Fibroblast of lung (primary cell): ENCODE measurements at regions not wholly inside any gene's neighbourhood (a gene's known extent, or its start where the extent isn't known, plus 50 kb on each side); places are given as distances from the start of the nearest gene placed in this dataset.

Experiments
- DNase-seq, 2 donors: peaks; one replicate each; pipeline versions ENCODE4 v3.0.0 to v3.0.0-alpha.2; 2010; ENCODE audit warnings: low read depth in 2 of 2
- H2AFZ ChIP-seq: 2 replicates; pipeline ENCODE4 v1.5.1; 2012; ENCODE audit warnings: low read length, control low read depth, inconsistent platforms
- H3K27ac ChIP-seq: 2 replicates; pipeline ENCODE4 v1.5.1; 2011; ENCODE audit warnings: low read length, control low read depth; ENCODE audit not compliant: insufficient read depth
- H3K27me3 ChIP-seq: 2 replicates; pipeline ENCODE4 v1.5.1; 2011; ENCODE audit warnings: mild to moderate bottlenecking, low read length; ENCODE audit not compliant: control insufficient read depth, insufficient read depth
- H3K36me3 ChIP-seq: 2 replicates; pipeline ENCODE4 v1.5.1; 2011; ENCODE audit warnings: low read length; ENCODE audit not compliant: control insufficient read depth, insufficient read depth
- H3K4me1 ChIP-seq: 2 replicates; pipeline ENCODE4 v1.5.1; 2011; ENCODE audit warnings: low read length; ENCODE audit not compliant: control insufficient read depth, insufficient read depth; ENCODE audit errors: extremely low read depth
- H3K4me2 ChIP-seq: 2 replicates; pipeline ENCODE4 v1.5.1; 2011; ENCODE audit warnings: low read length, control low read depth; ENCODE audit not compliant: insufficient read depth; ENCODE audit errors: extremely low read depth
- H3K4me3 ChIP-seq, 4 experiments: fragments of 200-600 bp in 1 of 4; sonication (generic) in 1 of 4; replicated peaks in 1 of 4; 2 replicates each; pipeline ENCODE4 v1.5.1; 2011 to 2016; ENCODE audit warnings: low read length in 4 of 4, low read depth in 3 of 4, mild to moderate bottlenecking in 3 of 4, control low read depth in 2 of 4, inconsistent platforms in 1 of 4, mixed read lengths in 1 of 4; ENCODE audit not compliant: insufficient read depth in 1 of 4; ENCODE audit errors: control extremely low read depth in 1 of 4
- H3K79me2 ChIP-seq: 2 replicates; pipeline ENCODE4 v1.5.1; 2012; ENCODE audit warnings: mild to moderate bottlenecking, low read length, inconsistent platforms; ENCODE audit not compliant: control insufficient read depth, insufficient read depth
- H3K9ac ChIP-seq: 2 replicates; pipeline ENCODE4 v1.5.1; 2011; ENCODE audit warnings: mild to moderate bottlenecking, low read length, control low read depth; ENCODE audit not compliant: insufficient read depth
- H3K9me3 ChIP-seq: 2 replicates; pipeline ENCODE4 v1.5.1; 2012; ENCODE audit warnings: low read depth, low read length; ENCODE audit not compliant: control insufficient read depth, insufficient read depth
- H4K20me1 ChIP-seq: 2 replicates; pipeline ENCODE4 v1.5.1; 2011; ENCODE audit warnings: low read length; ENCODE audit not compliant: control insufficient read depth, insufficient read depth; ENCODE audit errors: extremely low read depth
- EZH2 ChIP-seq: IDR thresholded peaks from 2 replicates; pipeline ENCODE4 v1.5.1; 2012; ENCODE audit warnings: low read length, control low read depth, mild to moderate bottlenecking; ENCODE audit errors: missing control alignments
- TF ChIP-seq, protein P1 (sequence below), 2 donors: IDR thresholded peaks in 1 of 2; conservative IDR thresholded peaks in 1 of 2; 1 replicate in 1 of 2; 2 replicates in 1 of 2; pipeline ENCODE4 v1.5.1; 2011 to 2012; ENCODE audit warnings: low read length in 2 of 2, control low read depth in 1 of 2, inconsistent platforms in 1 of 2, low read depth in 1 of 2, mild to moderate bottlenecking in 1 of 2

DNA sequence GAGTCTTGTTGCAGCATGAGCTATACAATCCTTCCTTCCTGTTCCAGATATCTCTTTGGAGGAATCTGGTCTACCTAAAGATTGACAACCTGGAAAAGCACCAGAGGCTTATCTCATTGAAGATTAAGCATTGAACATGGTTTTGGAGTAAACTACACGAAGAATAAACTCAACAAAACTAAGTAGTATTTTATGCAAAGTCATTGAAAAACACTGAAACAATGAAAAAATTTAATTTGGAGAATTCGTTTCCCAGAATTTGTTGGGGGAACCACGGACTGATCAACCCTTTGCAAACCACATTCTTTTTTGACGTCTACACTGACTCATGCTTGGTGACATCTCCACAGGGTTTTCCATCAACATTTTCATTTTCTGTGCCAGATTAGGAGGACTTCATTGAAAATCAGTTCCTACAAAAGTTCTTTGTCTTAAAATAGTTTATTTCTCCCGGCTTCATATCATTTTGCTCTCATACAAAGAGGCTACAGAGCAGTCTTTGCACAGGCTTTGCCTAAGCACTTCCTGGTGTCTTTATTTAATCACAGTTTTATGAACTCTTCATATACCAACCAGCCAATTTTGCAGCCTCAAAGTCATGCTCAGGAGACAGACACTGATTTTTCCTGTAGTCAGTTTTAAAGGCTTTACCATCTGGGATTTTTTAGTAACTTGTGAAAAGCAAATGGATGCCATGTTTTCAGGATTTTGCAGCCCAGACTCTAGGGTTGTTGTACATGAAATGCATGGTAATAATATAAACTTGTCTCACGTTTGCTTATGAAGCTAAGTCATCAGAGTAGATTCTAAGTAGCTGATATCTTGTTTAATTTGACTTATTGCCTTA is 186.3 kb downstream of the C11orf91 start:
- DNase-seq, result no peak
- Histone ChIP-seq H4K20me1 (no peaks in the 10 kb centered on the region), H3K36me3 (no peaks in the 10 kb centered on the region), H3K9me3 (no peaks in the 10 kb centered on the region), H3K4me2 (no peak overlapping the region), H3K79me2 (no peaks in the 10 kb centered on the region), H3K4me3 (no peak overlapping the region), H3K4me1 (no peaks in the 10 kb centered on the region), H3K9ac (no peak overlapping the region), H2AFZ (no peak overlapping the region), H3K27ac (no peak overlapping the region), H3K27me3 (no peaks in the 10 kb centered on the region)
- TF ChIP-seq, protein P1, sequence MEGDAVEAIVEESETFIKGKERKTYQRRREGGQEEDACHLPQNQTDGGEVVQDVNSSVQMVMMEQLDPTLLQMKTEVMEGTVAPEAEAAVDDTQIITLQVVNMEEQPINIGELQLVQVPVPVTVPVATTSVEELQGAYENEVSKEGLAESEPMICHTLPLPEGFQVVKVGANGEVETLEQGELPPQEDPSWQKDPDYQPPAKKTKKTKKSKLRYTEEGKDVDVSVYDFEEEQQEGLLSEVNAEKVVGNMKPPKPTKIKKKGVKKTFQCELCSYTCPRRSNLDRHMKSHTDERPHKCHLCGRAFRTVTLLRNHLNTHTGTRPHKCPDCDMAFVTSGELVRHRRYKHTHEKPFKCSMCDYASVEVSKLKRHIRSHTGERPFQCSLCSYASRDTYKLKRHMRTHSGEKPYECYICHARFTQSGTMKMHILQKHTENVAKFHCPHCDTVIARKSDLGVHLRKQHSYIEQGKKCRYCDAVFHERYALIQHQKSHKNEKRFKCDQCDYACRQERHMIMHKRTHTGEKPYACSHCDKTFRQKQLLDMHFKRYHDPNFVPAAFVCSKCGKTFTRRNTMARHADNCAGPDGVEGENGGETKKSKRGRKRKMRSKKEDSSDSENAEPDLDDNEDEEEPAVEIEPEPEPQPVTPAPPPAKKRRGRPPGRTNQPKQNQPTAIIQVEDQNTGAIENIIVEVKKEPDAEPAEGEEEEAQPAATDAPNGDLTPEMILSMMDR (conservative IDR thresholded peaks at IDR 0.05 in 1 of 2, IDR thresholded peaks at IDR 0.05 in 1 of 2; ENCODE audit: low read depth in 1 of 2, low read length in 2 of 2), result no peak
- no peak for TF ChIP-seq EZH2

DNA sequence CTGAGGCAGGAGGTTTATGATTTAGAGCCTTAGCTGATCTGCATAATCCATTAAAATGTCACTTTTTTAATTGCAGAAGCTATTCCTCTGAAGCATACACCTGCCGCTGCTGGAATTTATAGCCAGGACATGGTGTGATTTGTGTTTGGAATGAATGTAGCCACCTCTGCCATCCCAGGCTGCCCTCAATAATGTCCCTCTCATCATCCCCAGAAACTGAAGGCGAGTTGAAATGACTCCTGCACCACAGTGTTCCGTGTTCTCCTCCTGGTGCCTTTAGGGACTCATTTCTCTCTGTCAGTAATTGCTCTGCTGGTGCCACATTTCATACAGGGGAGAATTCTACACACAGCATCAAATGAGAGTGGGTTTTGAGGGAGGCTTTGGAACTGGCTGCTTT is 191.0 kb downstream of the C11orf91 start:
- no peaks in the 10 kb centered on the region for H4K20me1 ChIP-seq
- H3K36me3 ChIP-seq, result no peaks in the 10 kb centered on the region
- H3K9ac ChIP-seq, result no peak overlapping the region
- H3K79me2 ChIP-seq, result no peaks in the 10 kb centered on the region
- no peaks in the 10 kb centered on the region for H3K27me3 ChIP-seq
- H3K27ac ChIP-seq, result no peak overlapping the region
- H3K9me3 ChIP-seq, result no peaks in the 10 kb centered on the region
- H3K4me3 ChIP-seq, result no peak overlapping the region
- no peak overlapping the region for H2AFZ ChIP-seq
- TF ChIP-seq, protein P1 (conservative IDR thresholded peaks at IDR 0.05 in 1 of 2, IDR thresholded peaks at IDR 0.05 in 1 of 2; ENCODE audit: low read depth in 1 of 2, low read length in 2 of 2), result no peak
- TF ChIP-seq EZH2, result no peak
- H3K4me1 ChIP-seq, result no peaks in the 10 kb centered on the region
- DNase-seq, result no peak
- H3K4me2 ChIP-seq, result no peak overlapping the region

DNA sequence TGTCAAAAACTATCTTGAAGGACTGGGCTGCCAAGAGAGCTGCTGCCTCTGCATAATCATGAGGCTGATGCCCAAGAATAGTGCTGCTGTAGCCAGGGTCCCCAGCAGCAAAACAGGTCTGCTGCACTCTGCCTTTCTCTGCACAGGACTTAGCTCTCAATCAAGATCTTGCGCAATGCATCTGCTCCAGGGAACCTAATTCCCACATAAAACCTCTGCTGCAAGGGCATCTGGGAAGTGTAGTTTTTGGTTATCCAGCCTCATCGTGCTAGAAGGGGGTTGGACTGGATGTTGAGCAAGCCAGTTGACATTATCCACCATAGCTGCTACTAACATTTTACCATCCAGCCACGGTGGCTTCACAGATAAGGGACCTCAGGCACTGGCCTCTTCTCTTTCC is 192.7 kb downstream of the C11orf91 start:
- Histone ChIP-seq H3K9me3 (no peaks in the 10 kb centered on the region), H3K27me3 (no peaks in the 10 kb centered on the region), H3K4me1 (no peaks in the 10 kb centered on the region), H3K9ac (no peak overlapping the region), H2AFZ (no peak overlapping the region), H3K79me2 (no peaks in the 10 kb centered on the region), H3K4me2 (no peak overlapping the region), H3K27ac (no peak overlapping the region), H3K36me3 (no peaks in the 10 kb centered on the region), H3K4me3 (no peak overlapping the region), H4K20me1 (no peaks in the 10 kb centered on the region)
- peak in 1 of 2 donors; percentile 57 for DNase-seq
- TF ChIP-seq, protein P1 (conservative IDR thresholded peaks at IDR 0.05 in 1 of 2, IDR thresholded peaks at IDR 0.05 in 1 of 2; ENCODE audit: low read depth in 1 of 2, low read length in 2 of 2), result no peak
- TF ChIP-seq EZH2, result no peak
